GM13976 (cell line): ENCODE measurements at regions not wholly inside any gene's neighbourhood (a gene's known extent, or its start where the extent isn't known, plus 50 kb on each side); places are given as distances from the start of the nearest gene placed in this dataset.

Experiments used
- DNase-seq: peaks from one replicate; pipeline ENCODE4 v3.0.0; 2012; ENCODE audit warnings: low spot score
- CTCF ChIP-seq: IDR thresholded peaks from 2 replicates; pipeline ENCODE4 v1.5.1; 2012; ENCODE audit warnings: borderline replicate concordance, mild to moderate bottlenecking; ENCODE audit not compliant: insufficient read depth; ENCODE audit errors: extremely low read depth, missing control alignments, control extremely low read depth
- in situ Hi-C: fragments of 300-500 bp; cut with MboI; formaldehyde crosslinking; loops from one replicate; pipeline ENCODE4 v1.12.0; 2022; ENCODE audit warnings: low sequenced_read_pairs, mixed read lengths, inconsistent platforms; ENCODE audit not compliant: unreplicated experiment

DNA sequence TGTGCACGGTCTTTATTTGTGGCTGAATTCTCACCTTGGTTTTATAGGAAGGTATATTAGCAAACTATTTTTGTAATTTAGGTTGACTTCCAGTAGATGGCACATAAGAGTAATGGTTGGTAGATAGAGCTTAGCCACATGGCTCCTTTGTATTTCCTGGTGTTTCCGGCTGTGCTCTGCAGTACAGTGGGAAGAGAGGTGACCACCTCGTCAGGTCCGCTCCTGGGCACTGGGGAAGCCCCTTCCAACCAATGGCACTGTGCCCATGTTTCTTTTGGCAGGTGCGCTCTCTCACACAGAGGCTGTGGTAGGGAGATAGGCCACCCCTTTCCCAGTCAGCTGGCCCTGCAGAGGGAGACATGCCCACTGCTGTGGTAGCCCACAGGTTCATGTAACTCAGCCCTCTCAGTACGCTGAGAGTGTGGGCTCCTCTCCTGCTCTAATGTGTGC is 74.3 kb upstream of the ATP12A start:
- TF ChIP-seq CTCF: peak; percentile 5
- in situ Hi-C loops: no loop called here
- no peak for DNase-seq

GRCh38 chr13:24606486-24607170 is 73.6 kb upstream of the ATP12A start:
- in situ Hi-C loops: no loop called here
- TF ChIP-seq CTCF: no peak
- no peak for DNase-seq

GRCh38 chr13:24610956-24611355 is 69.3 kb upstream of the ATP12A start:
- in situ Hi-C loops: no loop called here

DNA sequence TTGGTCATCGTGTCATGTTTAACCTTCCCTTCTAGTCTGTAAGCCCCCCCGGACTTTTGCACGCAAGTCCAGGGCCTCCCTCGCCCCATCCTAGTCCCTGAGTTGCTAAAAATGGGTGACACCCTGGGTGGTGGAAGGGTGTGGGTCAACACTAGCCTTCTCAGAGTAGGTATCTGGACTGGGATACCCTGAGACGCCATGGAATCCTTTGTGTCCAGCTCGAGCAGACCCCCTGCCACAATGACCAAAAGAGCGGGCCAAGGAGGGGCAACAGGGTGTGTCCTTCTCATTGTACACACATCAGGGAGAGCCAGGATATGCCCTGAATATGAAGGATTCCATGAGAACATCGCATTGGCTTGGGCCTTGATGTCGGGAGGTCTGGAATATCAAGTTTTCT is 67.5 kb upstream of the ATP12A start:
- in situ Hi-C loops: no loop called here
- TF ChIP-seq CTCF: no peak
- DNase-seq: no peak

More at GRCh38 chr13:24610956-24611355, 69.3 kb upstream of the ATP12A start:
- no peak for DNase-seq
- no peak for TF ChIP-seq CTCF

- no peak for TF ChIP-seq CTCF
- no peak for DNase-seq
- in situ Hi-C loops: no loop called here
These were observed 67.1 kb upstream of the ATP12A start for GRCh38 chr13:24613128-24613527.

GRCh38 chr13:24613755-24614154 is 66.5 kb upstream of the ATP12A start:
- in situ Hi-C loops: no loop called here
- TF ChIP-seq CTCF: no peak
- DNase-seq: no peak
